ENCODE measurements at regions not wholly inside any gene's neighbourhood (a gene's known extent, or its start where the extent isn't known, plus 50 kb on each side); places are given as distances from the start of the nearest gene placed in this dataset.
"Not testable (repeated sequence)": the region's sequence is repeated elsewhere in the genome, so short reads cannot be mapped to it uniquely, and the experiment has no call there.

DNA sequence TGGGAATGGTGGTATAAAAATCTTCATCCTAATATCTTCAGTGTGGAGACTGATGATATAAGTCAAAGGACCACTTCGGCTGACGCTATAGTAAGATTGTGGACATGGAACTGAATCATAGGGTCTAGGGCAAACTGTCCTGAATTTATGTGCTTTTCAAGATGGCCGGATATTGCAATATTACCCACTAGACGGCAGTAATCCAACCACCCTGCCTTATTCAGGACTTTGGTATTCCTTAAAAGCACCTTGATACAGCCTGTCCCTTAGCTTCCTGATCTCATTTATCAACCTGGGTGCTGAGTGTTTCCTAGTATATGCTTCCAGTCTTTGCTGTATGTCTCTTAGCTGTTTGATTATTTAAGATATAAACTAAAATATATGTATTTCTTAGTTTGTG is 71.2 kb upstream of the COX7C start:
- in situ Hi-C loops (cut with MboI; ENCODE audit: low pct_unique_long_range_greater_than_20kb, low sequenced_read_pairs, unreplicated experiment), result no loop called here

DNA sequence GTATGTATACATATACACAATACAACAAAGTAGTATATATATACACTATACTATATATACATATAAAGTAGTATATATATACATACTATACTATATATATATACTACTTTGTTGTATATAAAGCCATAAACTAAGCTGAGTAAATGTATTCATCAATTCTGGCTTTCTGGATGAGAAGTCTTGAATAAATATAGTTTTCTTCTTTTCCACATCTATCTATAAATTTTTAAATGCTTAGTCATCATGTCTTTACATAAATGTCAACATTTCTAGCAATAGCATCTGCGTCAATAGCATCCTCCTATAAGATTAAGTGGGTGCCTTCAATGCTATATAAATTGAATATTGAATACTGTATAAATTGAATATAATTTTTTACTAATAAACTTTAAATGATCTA is 63.1 kb upstream of the COX7C start:
- in situ Hi-C loops (cut with MboI; ENCODE audit: low pct_unique_long_range_greater_than_20kb, low sequenced_read_pairs, unreplicated experiment), result no loop called here
- TF ChIP-seq, protein P1, sequence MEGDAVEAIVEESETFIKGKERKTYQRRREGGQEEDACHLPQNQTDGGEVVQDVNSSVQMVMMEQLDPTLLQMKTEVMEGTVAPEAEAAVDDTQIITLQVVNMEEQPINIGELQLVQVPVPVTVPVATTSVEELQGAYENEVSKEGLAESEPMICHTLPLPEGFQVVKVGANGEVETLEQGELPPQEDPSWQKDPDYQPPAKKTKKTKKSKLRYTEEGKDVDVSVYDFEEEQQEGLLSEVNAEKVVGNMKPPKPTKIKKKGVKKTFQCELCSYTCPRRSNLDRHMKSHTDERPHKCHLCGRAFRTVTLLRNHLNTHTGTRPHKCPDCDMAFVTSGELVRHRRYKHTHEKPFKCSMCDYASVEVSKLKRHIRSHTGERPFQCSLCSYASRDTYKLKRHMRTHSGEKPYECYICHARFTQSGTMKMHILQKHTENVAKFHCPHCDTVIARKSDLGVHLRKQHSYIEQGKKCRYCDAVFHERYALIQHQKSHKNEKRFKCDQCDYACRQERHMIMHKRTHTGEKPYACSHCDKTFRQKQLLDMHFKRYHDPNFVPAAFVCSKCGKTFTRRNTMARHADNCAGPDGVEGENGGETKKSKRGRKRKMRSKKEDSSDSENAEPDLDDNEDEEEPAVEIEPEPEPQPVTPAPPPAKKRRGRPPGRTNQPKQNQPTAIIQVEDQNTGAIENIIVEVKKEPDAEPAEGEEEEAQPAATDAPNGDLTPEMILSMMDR (IDR thresholded peaks at IDR 0.05; ENCODE audit: extremely low read depth, insufficient read depth, missing control alignments), result no peak
- no peak for DNase-seq (ENCODE audit: low spot score)

More for the DNA sequence above, 71.2 kb upstream of the COX7C start:
- TF ChIP-seq, protein P1 (IDR thresholded peaks at IDR 0.05; ENCODE audit: extremely low read depth, insufficient read depth, missing control alignments), result no peak
- DNase-seq (ENCODE audit: low spot score), result no peak

DNA sequence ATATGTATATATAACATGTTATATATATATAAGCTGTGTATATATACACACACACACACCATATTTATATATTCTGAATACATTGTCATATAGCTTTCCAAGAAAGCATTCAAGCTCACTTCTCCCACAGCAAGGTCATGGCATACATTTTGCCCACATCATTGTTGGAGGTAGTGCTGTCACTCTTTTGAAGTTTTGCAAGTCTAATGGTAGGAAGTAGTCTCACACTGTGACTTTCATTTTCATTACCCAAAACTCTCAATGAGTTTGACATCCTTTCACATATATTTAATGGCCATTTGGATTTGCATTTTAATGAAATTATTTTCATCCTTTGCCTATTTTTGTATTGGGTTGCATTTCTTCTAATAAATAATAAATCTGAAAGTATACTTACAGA is 59.8 kb upstream of the COX7C start:
- DNase-seq (ENCODE audit: low spot score), result no peak
- in situ Hi-C loops (cut with MboI; ENCODE audit: low pct_unique_long_range_greater_than_20kb, low sequenced_read_pairs, unreplicated experiment), result no loop called here
- TF ChIP-seq, protein P1 (IDR thresholded peaks at IDR 0.05; ENCODE audit: extremely low read depth, insufficient read depth, missing control alignments), result no peak

DNA sequence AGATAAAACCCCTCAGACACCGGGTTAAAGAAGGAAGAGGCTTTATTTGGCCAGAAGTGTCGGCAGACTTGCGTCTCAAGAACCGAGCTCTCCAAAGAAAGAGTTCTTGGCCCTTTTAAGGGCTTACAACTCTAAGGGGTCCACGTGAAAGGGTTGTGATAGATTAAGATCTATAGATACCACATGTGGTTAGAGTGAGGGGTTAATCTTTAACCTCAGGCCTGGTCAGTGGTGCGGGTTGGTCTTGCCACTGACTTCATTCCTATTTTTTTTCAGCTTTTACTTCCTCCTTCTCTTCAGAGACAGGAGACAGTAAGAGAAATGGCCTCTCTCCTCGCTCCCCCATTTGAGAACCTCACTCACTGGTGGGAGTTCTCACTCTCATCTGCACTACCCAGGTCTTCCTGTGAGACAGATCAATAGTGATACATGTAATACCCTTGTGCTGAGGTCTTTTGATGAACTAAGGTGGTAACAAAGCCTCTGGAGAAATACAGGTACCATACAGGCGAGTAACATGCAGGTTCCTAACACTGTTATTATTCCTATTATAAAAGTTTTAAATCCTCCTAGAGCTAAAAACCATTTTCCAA is 52.4 kb upstream of the COX7C start:
- in situ Hi-C loops (cut with MboI; ENCODE audit: low pct_unique_long_range_greater_than_20kb, low sequenced_read_pairs, unreplicated experiment), result no loop called here
- TF ChIP-seq, protein P1 (IDR thresholded peaks at IDR 0.05; ENCODE audit: extremely low read depth, insufficient read depth, missing control alignments), result no peak
- no peak for DNase-seq (ENCODE audit: low spot score)

DNA sequence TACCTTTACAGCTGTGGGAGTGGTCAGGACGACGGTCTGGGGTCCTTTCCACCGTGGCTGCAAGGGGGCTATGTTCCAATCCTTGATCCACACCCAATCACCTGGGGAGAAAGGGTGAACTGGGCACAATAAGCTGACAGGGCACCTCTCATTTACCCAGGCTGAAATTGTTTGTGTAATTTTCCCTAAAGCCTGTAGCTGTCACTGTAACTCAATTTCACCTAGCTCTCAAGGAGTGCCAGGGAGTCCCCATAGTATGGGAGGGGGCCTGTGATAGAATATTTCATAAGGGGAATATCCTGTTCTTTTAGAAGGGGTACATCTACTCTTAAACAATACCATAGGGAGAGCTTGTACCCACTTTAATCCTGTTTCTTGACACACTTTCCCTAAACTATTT is 51.7 kb upstream of the COX7C start:
- in situ Hi-C loops (cut with MboI; ENCODE audit: low pct_unique_long_range_greater_than_20kb, low sequenced_read_pairs, unreplicated experiment), result not testable (repeated sequence)
- TF ChIP-seq, protein P1 (IDR thresholded peaks at IDR 0.05; ENCODE audit: extremely low read depth, insufficient read depth, missing control alignments), result peak; percentile 35

More for the DNA sequence above, 51.7 kb upstream of the COX7C start:
- DNase-seq (ENCODE audit: low spot score), result not testable (repeated sequence)
